OCI-LY7 (cell line): ENCODE measurements at regions not wholly inside any gene's neighbourhood (a gene's known extent, or its start where the extent isn't known, plus 50 kb on each side); places are given as distances from the start of the nearest gene placed in this dataset.

Experiments used
- CTCF ChIP-seq: fragments of 200-600 bp; sonication (generic); conservative IDR thresholded peaks from 2 replicates; pipeline ENCODE4 v1.5.1; 2014; ENCODE audit warnings: mild to moderate bottlenecking, antibody characterized with exemption, low read length, moderate library complexity, mixed read lengths
- EZH2phosphoT487 ChIP-seq: fragments of 200-600 bp; sonication (generic); IDR thresholded peaks from 2 replicates; pipeline ENCODE4 v1.6.1; 2018; ENCODE audit warnings: low read depth, borderline replicate concordance, mild to moderate bottlenecking, mixed run types, antibody characterized with exemption, low read length, moderate library complexity, mixed read lengths

GRCh38 chr2:105545730-105546627, 147.1 kb upstream of the FHL2 start:
- TF ChIP-seq CTCF (peak; percentile 95), EZH2phosphoT487 (no peak)
